CD4-positive, alpha-beta T cell (primary cell): ENCODE measurements at regions not wholly inside any gene's neighbourhood (a gene's known extent, or its start where the extent isn't known, plus 50 kb on each side); places are given as distances from the start of the nearest gene placed in this dataset.
"Not testable (repeated sequence)": the region's sequence is repeated elsewhere in the genome, so short reads cannot be mapped to it uniquely, and the experiment has no call there.

Source experiments
- ATAC-seq: fragments of 200-7000 bp; cut with Tn5 transposase; one replicate; pipeline ENCODE4 v1.10.0; 2022; ENCODE audit warnings: mild to moderate bottlenecking; ENCODE audit not compliant: poor library complexity
- CTCF ChIA-PET: fragments of 350-600 bp; sonication (Branson Sonifier 250); formaldehyde crosslinking; loops from one replicate; lab custom pipeline; 2021; ENCODE audit warnings: antibody characterized with exemption, inconsistent platforms; lab: Charles Lee
- POLR2A ChIA-PET: fragments of 350-600 bp; sonication (Branson Sonifier 250); formaldehyde crosslinking; loops from one replicate; lab custom pipeline; 2021; ENCODE audit warnings: antibody characterized with exemption, inconsistent platforms; lab: Charles Lee
- DNase-seq, 14 experiments: peaks; one replicate each; pipeline ENCODE4 v3.0.0-alpha.2; 2013 to 2020; ENCODE audit warnings: mixed read lengths in 2 of 14
- H3K27ac ChIP-seq, 2 donors: one replicate each; pipeline versions ENCODE4 v1.5.1 to v1.7.0; 2013; ENCODE audit warnings: low read length in 2 of 2, low read depth in 1 of 2, mild to moderate bottlenecking in 1 of 2
- H3K27me3 ChIP-seq, 2 experiments: 1 replicate in 1 of 2; 2 replicates in 1 of 2; pipeline versions ENCODE4 v1.6.1 to v1.7.0; 2013; ENCODE audit warnings: low read length in 2 of 2, control low read depth in 1 of 2, mild to moderate bottlenecking in 1 of 2, moderate library complexity in 1 of 2; ENCODE audit not compliant: insufficient read depth in 2 of 2, control insufficient read depth in 1 of 2
- H3K36me3 ChIP-seq: one replicate; pipeline ENCODE4 v1.6.1; 2013; ENCODE audit warnings: low read length, control low read depth; ENCODE audit not compliant: insufficient read depth
- H3K4me1 ChIP-seq: one replicate; pipeline ENCODE4 v1.6.1; 2013; ENCODE audit warnings: low read length, control low read depth; ENCODE audit not compliant: insufficient read depth
- H3K4me3 ChIP-seq: one replicate; pipeline ENCODE4 v1.5.1; 2013; ENCODE audit warnings: mild to moderate bottlenecking, low read length, moderate library complexity
- H3K9me3 ChIP-seq, 2 experiments: 1 replicate in 1 of 2; 2 replicates in 1 of 2; pipeline versions ENCODE4 v1.6.1 to v1.7.0; 2013; ENCODE audit warnings: low read length in 2 of 2, mild to moderate bottlenecking in 2 of 2, control low read depth in 1 of 2, moderate library complexity in 1 of 2; ENCODE audit not compliant: control insufficient read depth in 1 of 2, insufficient read depth in 1 of 2
- H3K27ac Mint-ChIP-seq: one replicate; pipeline ENCODE4 v1.8.0; 2020; ENCODE audit warnings: mixed read lengths
- H3K27me3 Mint-ChIP-seq: one replicate; pipeline ENCODE4 v1.8.0; 2021; ENCODE audit warnings: mixed read lengths
- H3K36me3 Mint-ChIP-seq: one replicate; pipeline ENCODE4 v1.8.0; 2021; ENCODE audit warnings: low read depth, mixed read lengths
- H3K4me1 Mint-ChIP-seq: one replicate; pipeline ENCODE4 v1.8.0; 2021; ENCODE audit warnings: low read depth, mixed read lengths
- H3K4me3 Mint-ChIP-seq: one replicate; pipeline ENCODE4 v1.8.0; 2020; ENCODE audit warnings: mild to moderate bottlenecking, mixed read lengths
- H3K9me3 Mint-ChIP-seq: one replicate; pipeline ENCODE4 v1.8.0; 2020; ENCODE audit warnings: mixed read lengths
- CTCF ChIP-seq: fragments of 200-600 bp; IDR thresholded peaks from one replicate; pipeline ENCODE4 v1.8.0; 2022; ENCODE audit warnings: antibody characterized with exemption, mild to moderate bottlenecking
- intact Hi-C, 2 experiments: fragments of 100-400 bp; cut with DNase I in 1 of 2; cut with micrococcal nuclease in 1 of 2; formaldehyde crosslinking; loops; one replicate each; pipeline versions ENCODE4 v1.15.1 to v1.9.0; 2023 to 2025; cut with DNase I, micrococcal nuclease

- CTCF ChIA-PET = no interaction called here
- H3K4me1 ChIP-seq = no peaks in the 10 kb centered on the region
- no peak for TF ChIP-seq CTCF
- H3K36me3 Mint-ChIP-seq = no peaks in the 10 kb centered on the region
- H3K27me3 Mint-ChIP-seq = no peaks in the 10 kb centered on the region
- peaks cover 8% of the 10 kb centered on the region for H3K9me3 Mint-ChIP-seq
- H3K27ac Mint-ChIP-seq = no peak overlapping the region
- no peaks in the 10 kb centered on the region for H3K36me3 ChIP-seq
- no peak for ATAC-seq
- H3K27ac ChIP-seq = no peak overlapping the region
- no peaks in the 10 kb centered on the region for H3K27me3 ChIP-seq
- H3K4me3 ChIP-seq = no peak overlapping the region
- intact Hi-C loops = no loop called here
- no peaks in the 10 kb centered on the region for H3K4me1 Mint-ChIP-seq
- DNase-seq = no peak
- POLR2A ChIA-PET = no interaction called here
- H3K4me3 Mint-ChIP-seq = no peak overlapping the region
- H3K9me3 ChIP-seq = peaks cover 0 to 16% of the 10 kb centered on the region in 2 experiments
These were observed 354.0 kb downstream of the PRR16 start for GRCh38 chr5:120818128-120818527.

- no peak overlapping the region for H3K27ac ChIP-seq
- no peak overlapping the region for H3K4me3 ChIP-seq
- H3K4me1 ChIP-seq = no peaks in the 10 kb centered on the region
- no peak for DNase-seq
- no peaks in the 10 kb centered on the region for H3K36me3 Mint-ChIP-seq
- ATAC-seq = no peak
- no peaks in the 10 kb centered on the region for H3K4me1 Mint-ChIP-seq
- ChIA-PET POLR2A (no interaction called here), CTCF (no interaction called here)
- no peak overlapping the region for H3K4me3 Mint-ChIP-seq
- no peaks in the 10 kb centered on the region for H3K27me3 Mint-ChIP-seq
- H3K36me3 ChIP-seq = no peaks in the 10 kb centered on the region
- TF ChIP-seq CTCF = no peak
- H3K9me3 ChIP-seq = peaks cover 0 to 7% of the 10 kb centered on the region in 2 experiments
- intact Hi-C loops = no loop called here
- peaks cover 6% of the 10 kb centered on the region for H3K9me3 Mint-ChIP-seq
- no peaks in the 10 kb centered on the region for H3K27me3 ChIP-seq
- H3K27ac Mint-ChIP-seq = no peak overlapping the region
These were observed 359.2 kb downstream of the PRR16 start for GRCh38 chr5:120823328-120823727.

GRCh38 chr5:120831646-120832045, 367.5 kb downstream of the PRR16 start:
- ATAC-seq, H3K27ac Mint-ChIP-seq, H3K9me3 Mint-ChIP-seq, H3K4me3 ChIP-seq, H3K27ac ChIP-seq, H3K4me1 Mint-ChIP-seq, POLR2A ChIA-PET, intact Hi-C loops, H3K27me3 ChIP-seq, DNase-seq, H3K36me3 Mint-ChIP-seq, H3K36me3 ChIP-seq, H3K4me3 Mint-ChIP-seq, CTCF ChIA-PET, H3K9me3 ChIP-seq, H3K4me1 ChIP-seq, H3K27me3 Mint-ChIP-seq: not testable (repeated sequence)

- TF ChIP-seq CTCF = no peak
- no peak for ATAC-seq
- no peaks in the 10 kb centered on the region for H3K9me3 ChIP-seq
- no peaks in the 10 kb centered on the region for H3K36me3 Mint-ChIP-seq
- ChIA-PET POLR2A (no interaction called here), CTCF (no interaction called here)
- no peaks in the 10 kb centered on the region for H3K27me3 ChIP-seq
- no peak for DNase-seq
- no peaks in the 10 kb centered on the region for H3K4me1 ChIP-seq
- H3K4me1 Mint-ChIP-seq = no peaks in the 10 kb centered on the region
- no peak overlapping the region for H3K27ac Mint-ChIP-seq
- no peaks in the 10 kb centered on the region for H3K9me3 Mint-ChIP-seq
- no peak overlapping the region for H3K4me3 Mint-ChIP-seq
- intact Hi-C loops = no loop called here
- H3K27me3 Mint-ChIP-seq = no peaks in the 10 kb centered on the region
- no peak overlapping the region for H3K4me3 ChIP-seq
- no peaks in the 10 kb centered on the region for H3K36me3 ChIP-seq
- H3K27ac ChIP-seq = no peak overlapping the region
These were observed 377.7 kb downstream of the PRR16 start for GRCh38 chr5:120841830-120842229.
